GM12878 (cell line): ENCODE measurements at regions not wholly inside any gene's neighbourhood (a gene's known extent, or its start where the extent isn't known, plus 50 kb on each side); places are given as distances from the start of the nearest gene placed in this dataset.

Experiments
- ATAC-seq: fragments of 200-7000 bp; cut with Tn5 transposase; 3 replicates; pipeline ENCODE4 v1.9.1; 2020; ENCODE audit warnings: mild to moderate bottlenecking, moderate library complexity
- BruUV-seq: library from RNA; stranded (reverse); fragments of 400-500 nt; replicated peaks from 2 replicates; lab custom pipeline; 2021; lab: Mats Ljungman, UMichigan
- CTCF ChIA-PET: fragments of 300-600 bp; sonication (Branson Sonifier 250); formaldehyde crosslinking; extraction: SDS; loops from one replicate; lab custom pipeline; 2021; ENCODE audit warnings: inconsistent platforms; lab: Yijun Ruan, JAX
- POLR2A ChIA-PET: fragments of 350-600 bp; formaldehyde crosslinking; extraction: SDS; loops from one replicate; lab custom pipeline; 2021; ENCODE audit warnings: inconsistent platforms; lab: Charles Lee
- RAD21 ChIA-PET: fragments of 300-600 bp; sonication (Branson Sonifier 250); formaldehyde crosslinking; loops from one replicate; lab custom pipeline; 2023; ENCODE audit warnings: antibody characterized with exemption; ENCODE audit not compliant: unreplicated experiment; lab: Charles Lee
- SMC1A ChIA-PET: fragments of 300-600 bp; sonication (Branson Sonifier 250); formaldehyde crosslinking; loops from one replicate; lab custom pipeline; 2023; ENCODE audit not compliant: unreplicated experiment, uncharacterized antibody; lab: Charles Lee
- DNase-seq: peaks from one replicate; pipeline ENCODE4 v3.0.0-alpha.2; 2011; ENCODE audit warnings: low read depth, low spot score
- FAIRE-seq: peaks from 3 replicates; lab custom pipeline; 2011; peaks lifted over from hg19 to GRCh38; lab: Jason Lieb, UNC
- H2AFZ ChIP-seq: 2 replicates; pipeline ENCODE4 v1.6.0; 2011; ENCODE audit warnings: low read depth, low read length, control low read depth; ENCODE audit not compliant: control insufficient read depth
- H3K27ac ChIP-seq: 2 replicates; pipeline ENCODE4 v1.5.1; 2011; ENCODE audit warnings: control low read depth; ENCODE audit not compliant: control insufficient read depth, insufficient read depth
- H3K27me3 ChIP-seq, 2 experiments: replicated peaks in 1 of 2; 2 replicates each; pipeline versions ENCODE4 v1.6.0 to v1.6.1; 2011; ENCODE audit warnings: low read length in 1 of 2; ENCODE audit not compliant: control insufficient read depth in 2 of 2, insufficient read depth in 2 of 2
- H3K36me3 ChIP-seq, 2 experiments: 2 replicates each; pipeline ENCODE4 v1.5.1; 2011; ENCODE audit warnings: low read length in 1 of 2; ENCODE audit not compliant: control insufficient read depth in 2 of 2, insufficient read depth in 2 of 2
- H3K4me1 ChIP-seq: 2 replicates; pipeline ENCODE4 v1.6.1; 2011; ENCODE audit warnings: mild to moderate bottlenecking, low read length, moderate library complexity, mixed read lengths; ENCODE audit not compliant: control insufficient read depth, insufficient read depth
- H3K4me2 ChIP-seq: 2 replicates; pipeline ENCODE4 v1.6.0; 2011; ENCODE audit warnings: control low read depth; ENCODE audit not compliant: control insufficient read depth, insufficient read depth
- H3K4me3 ChIP-seq: fragments of 200-600 bp; sonication (generic); 2 replicates; pipeline ENCODE4 v1.5.1; 2016
- H3K79me2 ChIP-seq: 2 replicates; pipeline ENCODE4 v1.6.0; 2011; ENCODE audit warnings: low read length; ENCODE audit not compliant: control insufficient read depth, insufficient read depth
- H3K9ac ChIP-seq: 2 replicates; pipeline ENCODE4 v1.8.0; 2011; ENCODE audit warnings: low read length, control low read depth, mixed read lengths; ENCODE audit not compliant: control insufficient read depth, insufficient read depth
- H3K9me3 ChIP-seq: replicated peaks from 3 replicates; pipeline ENCODE4 v1.5.1; 2011; ENCODE audit warnings: mild to moderate bottlenecking, low read length; ENCODE audit not compliant: control insufficient read depth, insufficient read depth
- H4K20me1 ChIP-seq: 2 replicates; pipeline ENCODE4 v1.6.0; 2011; ENCODE audit not compliant: control insufficient read depth, insufficient read depth
- CBX5 ChIP-seq: sonication (generic); IDR thresholded peaks from 2 replicates; pipeline ENCODE4 v1.6.1; 2016; ENCODE audit warnings: low read depth, moderate library complexity, mild to moderate bottlenecking, inconsistent platforms
- FOXM1 ChIP-seq: IDR thresholded peaks from 2 replicates; pipeline ENCODE4 v1.6.1; 2012; ENCODE audit warnings: low read depth, mild to moderate bottlenecking, inconsistent platforms, low read length, moderate library complexity
- IKZF1 ChIP-seq: fragments of 450-650 bp; conservative IDR thresholded peaks from 2 replicates; pipeline ENCODE4 v1.6.1; 2017; ENCODE audit warnings: antibody characterized with exemption, mild to moderate bottlenecking
- IKZF2 ChIP-seq, 2 experiments: fragments of 450-650 bp; IDR thresholded peaks; 2 replicates each; pipeline ENCODE4 v1.6.1; 2017; ENCODE audit warnings: mild to moderate bottlenecking in 2 of 2, moderate library complexity in 2 of 2
- LARP7 ChIP-seq: fragments of 450-650 bp; IDR thresholded peaks from 2 replicates; pipeline ENCODE4 v1.6.1; 2017; ENCODE audit warnings: mild to moderate bottlenecking
- MEF2B ChIP-seq: fragments of 450-650 bp; IDR thresholded peaks from 2 replicates; pipeline ENCODE4 v1.6.1; 2018; ENCODE audit warnings: mild to moderate bottlenecking, moderate library complexity; ENCODE audit not compliant: partially characterized antibody, poor library complexity, severe bottlenecking
- MTA2 ChIP-seq: fragments of 450-650 bp; IDR thresholded peaks from 2 replicates; pipeline ENCODE4 v1.6.1; 2016; ENCODE audit warnings: low read depth, mild to moderate bottlenecking, moderate library complexity
- NFYA ChIP-seq: IDR thresholded peaks from 2 replicates; pipeline ENCODE4 v1.6.1; 2011; ENCODE audit warnings: low read depth, mild to moderate bottlenecking, low read length, improper control_type of control experiment, borderline replicate concordance
- NR2F1 ChIP-seq: fragments of 450-650 bp; conservative IDR thresholded peaks from 2 replicates; pipeline ENCODE4 v1.6.1; 2017; ENCODE audit warnings: mild to moderate bottlenecking
- SPI1 ChIP-seq: IDR thresholded peaks from 2 replicates; pipeline ENCODE4 v1.6.1; 2011; ENCODE audit warnings: low read depth, mild to moderate bottlenecking, low read length, moderate library complexity, borderline replicate concordance; ENCODE audit not compliant: insufficient read depth
- TARDBP ChIP-seq: IDR thresholded peaks from 2 replicates; pipeline ENCODE4 v1.6.1; 2016; ENCODE audit warnings: borderline replicate concordance
- ZNF384 ChIP-seq: IDR thresholded peaks from 2 replicates; pipeline ENCODE4 v1.6.1; 2012; ENCODE audit warnings: low read depth, mild to moderate bottlenecking, low read length, improper control_type of control experiment, borderline replicate concordance
- WGBS: methylation state at CpG from one replicate; pipeline ENCODE4 v1.1.6; 2016; ENCODE audit warnings: low lambda C conversion rate; ENCODE audit not compliant: insufficient replicate concordance, insufficient coverage; ENCODE audit errors: missing lambda C conversion rate; 5-methylcytosine and 5-hydroxymethylcytosine counted together
- in situ Hi-C: fragments of 300-500 bp; cut with MboI; formaldehyde crosslinking; loops from 9 replicates; pipeline ENCODE4 v1.14.3; 2018; ENCODE audit warnings: mixed read lengths
- intact Hi-C: fragments of 100-400 bp; cut with micrococcal nuclease; formaldehyde crosslinking; loops from one replicate; pipeline ENCODE4 v1.14.2; 2022; ENCODE audit not compliant: unreplicated experiment

GRCh38 chr1:166302989-166303758 lies 136.4 kb upstream of the FAM78B start:
- no peak overlapping the region for H3K4me2 ChIP-seq
- intact Hi-C loops (no loop called here), in situ Hi-C loops (no loop called here)
- H3K36me3 ChIP-seq = no peaks in the 10 kb centered on the region
- H3K4me3 ChIP-seq = no peak overlapping the region
- no peak overlapping the region for H3K27ac ChIP-seq
- ChIA-PET SMC1A (interaction anchor here (0.5 to 1.4 kb wide), 3 partner anchors 49 to 218 kb away, joined by 3 to 4 read pairs (median 3); no protein-coding TSS in a partner anchor), RAD21 (interaction anchor here (0.9 to 1.0 kb wide), 2 partner anchors 133 to 376 kb away, joined by 3 read pairs; no protein-coding TSS in a partner anchor), CTCF (interaction anchor here (0.8 to 2.0 kb wide), 5 partner anchors 11 to 176 kb away, joined by 3 to 6 read pairs (median 5); no protein-coding TSS in a partner anchor), POLR2A (interaction anchor here (0.6 to 0.9 kb wide), 2 partner anchors 75 to 133 kb away, joined by 3 to 8 read pairs; no protein-coding TSS in a partner anchor)
- H2AFZ ChIP-seq = no peak overlapping the region
- H3K79me2 ChIP-seq = no peaks in the 10 kb centered on the region
- ATAC-seq (peak; percentile 60), DNase-seq (peak; percentile 12), FAIRE-seq (no peak)
- 34% methylated on average over 7 of the region's 7 CpGs for WGBS
- no peak overlapping the region for H3K9ac ChIP-seq
- no peaks in the 10 kb centered on the region for H4K20me1 ChIP-seq
- H3K4me1 ChIP-seq = no peaks in the 10 kb centered on the region; the same call in 1 of the 2 replicates
- BruUV-seq = no TSS peak
- H3K27me3 ChIP-seq = no peaks in the 10 kb centered on the region
- H3K9me3 ChIP-seq = no peaks in the 10 kb centered on the region
- TF ChIP-seq IKZF1 (peak; percentile 25; the same call in 1 of the 2 replicates), ZNF384 (0 out of 2 replicates have a peak, but pooled peaks have one; percentile 35), TARDBP (no peak), NR2F1 (peak; percentile 79), IKZF2 (IDR thresholded peaks at IDR 0.05) (0 out of 4 replicates have a peak, but pooled peaks have one; percentile 14 to 15), MTA2 (0 out of 2 replicates have a peak, but pooled peaks have one; percentile 16), CBX5 (no peak), SPI1 (0 out of 2 replicates have a peak, but pooled peaks have one; percentile 20), MEF2B (no peak), NFYA (no peak), FOXM1 (no peak), LARP7 (no peak)
